NB4 (cell line): ENCODE measurements at regions not wholly inside any gene's neighbourhood (a gene's known extent, or its start where the extent isn't known, plus 50 kb on each side); places are given as distances from the start of the nearest gene placed in this dataset.
"Not testable (repeated sequence)": the region's sequence is repeated elsewhere in the genome, so short reads cannot be mapped to it uniquely, and the experiment has no call there.

Experiments
- DNase-seq: peaks from one replicate; pipeline ENCODE4 v3.0.0; 2010; ENCODE audit warnings: low read depth
- H3K4me3 ChIP-seq: one replicate; pipeline ENCODE4 v1.5.1; 2011; ENCODE audit warnings: mild to moderate bottlenecking, low read depth, low read length, moderate library complexity
- CTCF ChIP-seq: IDR thresholded peaks from one replicate; pipeline ENCODE4 v1.5.1; 2012; ENCODE audit warnings: low read depth, low read length
- MAX ChIP-seq: IDR thresholded peaks from 2 replicates; pipeline ENCODE4 v1.6.1; 2011; ENCODE audit warnings: low read depth, low read length
- MYC ChIP-seq: IDR thresholded peaks from 2 replicates; pipeline ENCODE4 v1.6.1; 2011; ENCODE audit warnings: low read depth, low read length
- POLR2A ChIP-seq: IDR thresholded peaks from 2 replicates; pipeline ENCODE4 v1.6.1; 2011; ENCODE audit warnings: mild to moderate bottlenecking; ENCODE audit not compliant: insufficient read length; ENCODE audit errors: extremely low read depth

- DNase-seq, result no peak
- TF ChIP-seq CTCF, result no peak
- no peak for TF ChIP-seq MYC
- no peak for TF ChIP-seq MAX
- TF ChIP-seq POLR2A, result no peak
- H3K4me3 ChIP-seq, result no peak overlapping the region
Observed at GRCh38 chr3:192063570-192063969, 602.6 kb downstream of the PYDC2 start.

GRCh38 chr3:192064959-192065358 is 604.0 kb downstream of the PYDC2 start:
- TF ChIP-seq CTCF (no peak), MYC (no peak), POLR2A (no peak), MAX (no peak)
- no peak overlapping the region for H3K4me3 ChIP-seq
- no peak for DNase-seq

- not testable (repeated sequence) for DNase-seq, H3K4me3 ChIP-seq
Observed at GRCh38 chr3:192066253-192066652, 605.3 kb downstream of the PYDC2 start.

GRCh38 chr3:192068464-192069254 is 607.7 kb downstream of the PYDC2 start:
- TF ChIP-seq MAX (no peak), POLR2A (no peak), MYC (no peak), CTCF (no peak)
- DNase-seq, result no peak
- H3K4me3 ChIP-seq, result no peak overlapping the region

GRCh38 chr3:192077795-192078497 is 617.0 kb downstream of the PYDC2 start:
- TF ChIP-seq MYC (no peak), POLR2A (no peak), CTCF (no peak)
- DNase-seq, result no peak
- H3K4me3 ChIP-seq, result no peak overlapping the region

GRCh38 chr3:192079098-192079497 is 618.1 kb downstream of the PYDC2 start:
- no peak overlapping the region for H3K4me3 ChIP-seq
- no peak for TF ChIP-seq CTCF
- TF ChIP-seq MYC, result no peak
- no peak for TF ChIP-seq MAX
- TF ChIP-seq POLR2A, result no peak
- DNase-seq, result no peak
